HCEC 1CT (cell line): ENCODE measurements at regions not wholly inside any gene's neighbourhood (a gene's known extent, or its start where the extent isn't known, plus 50 kb on each side); places are given as distances from the start of the nearest gene placed in this dataset.
"Not testable (repeated sequence)": the region's sequence is repeated elsewhere in the genome, so short reads cannot be mapped to it uniquely, and the experiment has no call there.

Source experiments
- DNase-seq: peaks from one replicate; pipeline ENCODE4 v3.0.0-alpha.2; 2017

DNA sequence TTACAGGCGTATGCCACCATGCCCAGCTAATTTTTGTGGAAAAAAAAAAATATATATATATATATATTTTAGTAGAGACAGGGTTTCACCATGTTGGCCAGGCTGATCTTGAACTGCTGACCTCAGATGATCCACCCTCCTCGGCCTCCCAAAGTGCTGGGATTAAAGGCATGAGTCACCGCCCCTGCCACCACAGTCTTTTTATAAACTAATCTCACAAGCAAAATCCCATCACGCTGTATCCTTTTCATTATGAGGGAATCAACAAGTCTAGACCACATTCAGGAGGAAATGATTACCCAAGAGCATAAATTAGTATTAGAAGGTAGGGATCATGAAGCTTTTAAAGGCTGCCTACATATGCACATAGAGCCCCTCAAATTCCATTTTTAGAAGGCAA lies 210.6 kb upstream of the NBEA start:
- DNase-seq: no peak

DNA sequence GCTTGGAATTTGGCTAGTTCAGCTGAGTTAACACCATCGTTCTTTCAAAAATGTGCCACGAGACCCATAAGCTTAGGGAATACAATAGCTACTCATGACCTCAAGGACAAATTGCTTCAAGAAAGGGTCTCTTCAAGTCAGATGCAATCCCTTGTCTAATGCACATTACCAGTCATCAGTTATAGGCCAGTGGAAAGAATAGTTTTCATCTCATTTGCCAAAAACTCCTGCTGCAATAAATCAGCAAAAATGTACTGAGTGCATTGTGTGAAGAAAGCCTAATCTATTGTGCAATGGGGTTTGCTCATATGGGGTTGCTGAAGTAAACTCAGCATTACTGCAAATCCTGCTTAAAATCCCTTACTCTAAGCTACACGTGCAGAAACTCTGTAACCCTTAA lies 208.3 kb upstream of the NBEA start:
- no peak for DNase-seq

GRCh38 chr13:34734932-34735331 lies 207.1 kb upstream of the NBEA start:
- no peak for DNase-seq

DNA sequence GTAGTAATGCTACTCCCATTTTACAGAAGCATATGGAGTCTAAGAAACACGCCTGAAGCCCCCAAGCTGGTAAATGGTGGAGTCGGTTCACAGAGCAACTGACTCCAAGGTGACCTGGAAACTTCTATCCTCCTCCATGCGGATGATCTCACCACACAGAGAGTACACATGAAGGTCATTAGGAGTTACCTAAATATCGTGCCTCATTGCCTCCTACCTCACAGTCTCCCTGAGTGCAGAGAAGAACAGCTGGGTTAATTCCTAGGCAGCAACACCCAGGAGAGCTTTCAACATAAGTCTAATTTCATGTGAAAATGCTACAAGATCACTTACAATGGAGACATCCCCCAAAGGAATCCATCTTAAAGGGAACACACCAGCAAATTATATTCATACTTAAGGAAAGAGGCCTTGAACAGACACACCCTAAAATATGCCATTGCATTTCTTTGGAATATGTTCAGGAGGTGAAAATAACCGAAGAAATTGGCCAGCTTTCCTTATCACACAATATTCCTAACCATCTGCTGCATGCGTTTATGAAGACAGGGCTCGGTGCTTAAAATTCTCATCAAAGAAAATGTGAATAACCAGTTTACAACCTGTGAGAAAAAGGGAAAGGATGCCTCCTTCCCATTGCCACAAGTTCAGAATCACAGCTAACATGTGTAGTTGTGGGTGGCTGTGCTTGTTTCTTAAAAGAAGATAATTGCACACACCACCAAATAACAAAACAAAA lies 203.6 kb upstream of the NBEA start:
- DNase-seq: no peak

DNA sequence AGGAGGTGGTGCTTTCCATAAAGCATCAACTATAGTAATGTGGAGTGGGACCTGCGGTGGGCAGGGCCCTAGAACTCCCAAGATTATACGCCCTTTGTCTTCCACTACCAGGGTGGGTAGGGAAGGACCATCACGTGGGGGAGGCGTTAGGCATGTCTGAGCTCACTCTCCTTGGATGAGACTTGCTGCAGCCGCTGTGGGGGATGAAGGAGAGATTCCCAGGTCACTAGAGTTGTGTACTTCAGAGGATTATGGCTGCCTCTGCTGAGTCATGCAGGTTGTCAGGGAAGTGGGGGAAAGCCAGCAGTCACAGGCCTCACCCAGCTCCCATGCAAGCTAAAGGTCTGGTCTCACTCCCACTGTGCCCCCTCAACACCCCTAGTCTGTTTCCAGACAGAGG lies 195.0 kb upstream of the NBEA start:
- DNase-seq: not testable (repeated sequence)

DNA sequence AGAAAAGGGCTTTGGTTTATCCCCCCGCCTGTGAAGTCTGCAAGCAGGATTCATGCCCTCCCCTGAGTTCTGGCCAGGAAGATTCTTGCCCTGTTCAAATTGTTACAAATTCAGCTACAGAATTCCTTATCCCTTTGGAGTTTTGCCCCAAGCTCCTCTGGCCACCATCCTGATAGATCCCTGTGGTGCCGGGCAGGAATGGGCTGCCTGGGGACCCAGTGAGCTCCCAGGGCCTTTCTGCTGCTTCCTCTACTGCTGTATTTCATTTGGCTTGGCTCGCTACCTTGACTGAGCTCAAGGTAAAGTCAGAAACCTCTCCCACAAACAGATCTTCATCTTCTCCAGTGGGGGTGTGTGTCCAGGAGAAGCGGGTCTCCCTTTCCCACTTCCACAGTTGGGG lies 194.6 kb upstream of the NBEA start:
- DNase-seq: no peak

DNA sequence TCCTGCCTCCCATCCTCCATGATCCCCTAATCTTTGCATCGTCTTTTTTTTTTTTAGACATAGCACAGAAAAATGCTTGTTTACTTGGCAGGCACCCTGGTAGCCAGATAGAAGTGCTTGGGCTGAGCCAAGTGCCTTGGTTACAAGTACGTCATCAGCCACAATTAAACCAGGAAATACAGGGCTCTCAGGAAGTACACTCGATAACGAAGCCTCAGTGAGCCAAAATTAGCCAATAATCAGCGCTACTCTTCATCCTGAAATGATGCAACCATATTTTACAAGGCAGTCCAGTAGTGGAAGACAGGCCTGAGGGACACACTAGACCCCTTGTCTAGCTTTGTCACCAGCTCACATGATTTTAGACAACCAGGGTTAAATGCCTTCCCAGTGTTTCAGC lies 194.0 kb upstream of the NBEA start:
- DNase-seq: no peak

GRCh38 chr13:34748596-34748995 lies 193.5 kb upstream of the NBEA start:
- DNase-seq: no peak

DNA sequence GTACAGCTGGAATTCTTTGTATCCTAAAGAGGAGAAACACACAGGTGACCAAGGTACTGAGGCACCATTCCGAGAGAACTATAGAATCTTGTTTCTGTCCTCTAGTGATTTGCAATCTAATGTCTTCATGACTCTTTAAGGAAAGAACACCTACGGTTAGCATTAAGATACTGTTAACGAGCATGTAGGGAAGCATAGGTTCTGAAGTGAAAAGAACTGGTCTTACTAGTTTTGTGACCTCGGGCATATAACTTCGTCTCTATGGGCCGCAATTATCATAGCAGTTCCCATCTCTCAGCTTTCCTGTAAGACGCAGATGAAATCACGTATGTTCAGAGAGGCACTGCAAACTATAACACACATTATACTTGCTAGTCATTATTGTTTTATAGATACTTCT lies 193.0 kb upstream of the NBEA start:
- DNase-seq: no peak

GRCh38 chr13:34750078-34750931 lies 191.8 kb upstream of the NBEA start:
- DNase-seq: no peak

DNA sequence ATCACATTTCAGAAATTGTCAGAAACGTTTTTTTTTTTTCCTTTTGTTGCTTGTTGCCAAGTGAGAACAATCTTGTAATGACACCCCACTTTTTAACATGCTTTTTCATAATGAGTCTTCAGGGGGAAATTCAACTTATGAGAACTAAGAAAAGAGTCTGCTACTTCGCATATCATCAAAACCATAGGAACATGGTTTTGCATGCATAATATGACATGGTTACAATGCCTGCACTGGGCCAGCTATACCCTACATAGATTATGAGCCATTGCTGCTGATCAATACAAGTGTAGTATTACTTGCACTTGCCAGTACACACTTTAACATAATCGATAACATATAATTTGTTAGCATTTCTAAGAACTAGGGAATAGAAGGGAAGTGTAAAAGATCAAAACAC lies 191.0 kb upstream of the NBEA start:
- no peak for DNase-seq

- DNase-seq: no peak
These were observed 190.6 kb upstream of the NBEA start for GRCh38 chr13:34751492-34751891.

- DNase-seq: no peak
These were observed 189.6 kb upstream of the NBEA start for GRCh38 chr13:34752283-34752960.

DNA sequence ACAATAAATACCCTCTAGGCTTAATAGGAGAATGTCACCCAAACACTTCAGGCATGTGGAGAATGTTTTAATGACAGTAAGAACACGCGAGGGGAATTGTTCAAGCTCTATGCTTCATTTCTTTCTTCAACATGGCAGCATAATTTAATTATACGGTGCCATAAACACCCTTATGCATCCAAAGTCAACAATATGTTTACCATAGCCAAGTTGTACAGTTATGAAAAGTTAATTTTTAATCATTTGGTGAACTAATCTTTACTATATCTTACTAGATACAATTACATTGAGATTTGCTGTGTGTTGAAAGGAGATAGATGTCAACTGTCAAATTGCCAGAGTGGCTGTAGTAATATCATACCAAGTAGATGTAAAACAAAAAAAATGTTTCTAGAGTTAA lies 185.9 kb upstream of the NBEA start:
- no peak for DNase-seq

DNA sequence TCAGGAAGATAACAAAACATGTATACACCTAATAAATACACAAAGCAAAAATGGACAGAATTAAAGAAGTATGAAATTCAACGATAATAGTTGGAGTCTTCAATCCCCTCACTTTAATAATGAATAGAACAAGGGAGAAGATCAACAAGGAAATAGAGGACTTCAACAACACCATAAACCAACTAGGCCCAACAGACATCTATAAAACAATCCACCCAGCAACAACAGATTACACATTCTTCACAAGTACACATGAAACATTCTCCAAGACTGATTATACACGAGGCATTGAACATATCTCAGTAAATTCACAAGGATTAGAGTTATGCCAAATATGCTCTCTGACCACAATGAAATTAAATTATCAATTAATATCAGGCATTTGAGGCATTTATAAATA lies 185.5 kb upstream of the NBEA start:
- DNase-seq: no peak

- no peak for DNase-seq
These were observed 184.6 kb upstream of the NBEA start for GRCh38 chr13:34757441-34757840.

DNA sequence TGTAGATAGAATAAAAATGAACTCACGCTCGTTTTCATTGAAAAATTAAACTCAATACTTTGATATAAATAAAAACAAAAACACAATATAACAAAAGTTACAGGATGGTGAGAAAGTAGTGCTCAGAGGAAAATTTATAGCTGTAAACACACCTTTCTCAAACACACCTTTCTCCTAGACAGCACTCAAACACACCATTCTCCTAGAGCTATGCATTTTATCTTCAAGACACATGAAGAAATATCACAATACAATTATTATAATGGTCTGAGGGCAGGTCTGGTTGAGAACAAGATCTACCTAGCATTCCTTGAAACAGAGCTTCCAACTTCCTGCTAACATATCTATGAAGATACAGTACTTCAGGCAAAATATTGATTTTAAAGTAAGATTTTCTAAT lies 183.4 kb upstream of the NBEA start:
- DNase-seq: no peak

- no peak for DNase-seq
These were observed 179.8 kb upstream of the NBEA start for GRCh38 chr13:34762312-34762711.

GRCh38 chr13:34764246-34764645 lies 177.8 kb upstream of the NBEA start:
- DNase-seq: no peak

DNA sequence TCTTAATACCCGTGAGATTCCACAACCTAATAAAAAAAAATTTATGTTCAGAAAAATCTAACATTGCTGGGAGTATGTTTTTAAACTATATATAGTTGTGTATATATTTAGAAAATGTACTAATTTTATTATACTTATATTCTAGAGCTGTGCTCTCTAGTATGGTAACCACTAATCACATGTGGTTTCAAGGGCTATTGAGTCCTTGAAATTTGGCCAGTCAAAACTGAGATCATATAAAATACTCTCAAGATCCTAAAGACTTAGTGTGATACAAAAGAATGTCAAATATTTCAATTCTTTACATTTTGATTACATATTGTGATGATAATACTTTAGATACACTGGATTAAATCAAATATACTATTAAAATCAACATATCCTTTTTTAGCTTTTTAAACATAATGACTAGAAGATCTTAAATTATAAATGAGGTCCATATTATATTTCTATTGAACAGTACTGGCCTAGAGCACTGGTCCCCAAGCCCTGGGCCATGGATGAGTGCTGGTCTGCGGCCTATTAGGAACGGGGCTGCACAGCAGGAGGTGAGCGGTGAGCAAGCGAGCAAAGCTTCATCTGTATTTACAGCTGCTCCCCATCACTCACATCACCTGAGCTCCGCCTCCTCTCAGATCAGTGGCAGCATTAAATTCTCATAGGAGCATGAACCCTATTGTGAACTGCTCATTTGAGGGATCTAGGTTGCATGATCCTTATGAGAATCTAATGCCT lies 176.5 kb upstream of the NBEA start:
- DNase-seq: no peak

DNA sequence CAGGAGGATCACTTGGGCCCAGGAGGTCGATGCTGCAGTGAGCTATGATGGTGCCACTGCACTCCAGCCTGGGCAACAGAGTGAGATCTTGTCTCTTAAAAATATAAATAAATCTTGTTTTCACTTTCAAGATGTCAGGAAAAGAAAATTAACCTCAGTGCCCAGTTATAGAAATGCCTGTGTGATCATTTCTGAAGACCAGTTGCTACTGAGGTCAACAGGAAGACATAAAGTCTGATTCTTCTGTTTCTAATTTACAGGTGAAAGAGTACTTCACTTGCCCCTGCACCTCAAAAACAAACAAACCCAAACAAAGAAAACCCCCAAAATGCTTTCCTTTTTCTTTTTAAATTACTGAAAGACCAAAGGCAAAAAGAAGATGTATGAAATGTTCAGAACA lies 174.3 kb upstream of the NBEA start:
- DNase-seq: no peak

- no peak for DNase-seq
These were observed 169.9 kb upstream of the NBEA start for GRCh38 chr13:34772206-34772605.

- no peak for DNase-seq
These were observed 169.2 kb upstream of the NBEA start for GRCh38 chr13:34772881-34773280.
